HG03520 (cell line): ENCODE measurements at regions not wholly inside any gene's neighbourhood (a gene's known extent, or its start where the extent isn't known, plus 50 kb on each side); places are given as distances from the start of the nearest gene placed in this dataset.

ENCODE experiments used
- ATAC-seq: cut with Tn5 transposase; IDR thresholded peaks from one replicate; pipeline ENCODE4 v1.9.1; 2021; ENCODE audit warnings: mild to moderate bottlenecking, moderate library complexity; ENCODE audit not compliant: unreplicated experiment

GRCh38 chr10:131480066-131480465, 168.5 kb upstream of the TCERG1L start:
- ATAC-seq: no peak

GRCh38 chr10:131480861-131481260, 169.3 kb upstream of the TCERG1L start:
- no peak for ATAC-seq

- no peak for ATAC-seq
These were observed 174.2 kb upstream of the TCERG1L start for GRCh38 chr10:131485732-131486131.

- no peak for ATAC-seq
These were observed 176.3 kb upstream of the TCERG1L start for GRCh38 chr10:131487822-131488221.

GRCh38 chr10:131490991-131491594, 179.6 kb upstream of the TCERG1L start:
- no peak for ATAC-seq

GRCh38 chr10:131492211-131492857, 180.8 kb upstream of the TCERG1L start:
- ATAC-seq: no peak

- no peak for ATAC-seq
These were observed 181.9 kb upstream of the TCERG1L start for GRCh38 chr10:131493432-131493831.

- no peak for ATAC-seq
These were observed 182.9 kb upstream of the TCERG1L start for GRCh38 chr10:131494451-131494850.

- ATAC-seq: no peak
These were observed 183.7 kb upstream of the TCERG1L start for GRCh38 chr10:131495224-131495623.

GRCh38 chr10:131495892-131496291, 184.4 kb upstream of the TCERG1L start:
- no peak for ATAC-seq

- no peak for ATAC-seq
These were observed 185.0 kb upstream of the TCERG1L start for GRCh38 chr10:131496351-131497052.

GRCh38 chr10:131499566-131499965, 188.0 kb upstream of the TCERG1L start:
- no peak for ATAC-seq

- no peak for ATAC-seq
These were observed 188.7 kb upstream of the TCERG1L start for GRCh38 chr10:131500181-131500580.

- no peak for ATAC-seq
These were observed 189.4 kb upstream of the TCERG1L start for GRCh38 chr10:131500892-131501291.

GRCh38 chr10:131503992-131504391, 192.5 kb upstream of the TCERG1L start:
- ATAC-seq: no peak

GRCh38 chr10:131511391-131511790, 199.9 kb upstream of the TCERG1L start:
- ATAC-seq: no peak

GRCh38 chr10:131512852-131513251, 201.3 kb upstream of the TCERG1L start:
- no peak for ATAC-seq

GRCh38 chr10:131513445-131513844, 201.9 kb upstream of the TCERG1L start:
- no peak for ATAC-seq

- no peak for ATAC-seq
These were observed 202.4 kb upstream of the TCERG1L start for GRCh38 chr10:131513901-131514300.

GRCh38 chr10:131514454-131514853, 202.9 kb upstream of the TCERG1L start:
- no peak for ATAC-seq

GRCh38 chr10:131516285-131516684, 204.8 kb upstream of the TCERG1L start:
- ATAC-seq: no peak

- ATAC-seq: no peak
These were observed 206.3 kb upstream of the TCERG1L start for GRCh38 chr10:131517781-131518180.
